SKM-1 (cell line): ENCODE measurements at regions not wholly inside any gene's neighbourhood (a gene's known extent, or its start where the extent isn't known, plus 50 kb on each side); places are given as distances from the start of the nearest gene placed in this dataset.
"Not testable (repeated sequence)": the region's sequence is repeated elsewhere in the genome, so short reads cannot be mapped to it uniquely, and the experiment has no call there.

Experiments used
- DNase-seq: peaks from one replicate; lab custom pipeline; 2025; ENCODE audit not compliant: unreplicated experiment; lab: John Stamatoyannopoulos, UW

GRCh38 chr2:143889216-143889615 is 630.7 kb downstream of the ZEB2 start:
- DNase-seq = no peak

DNA sequence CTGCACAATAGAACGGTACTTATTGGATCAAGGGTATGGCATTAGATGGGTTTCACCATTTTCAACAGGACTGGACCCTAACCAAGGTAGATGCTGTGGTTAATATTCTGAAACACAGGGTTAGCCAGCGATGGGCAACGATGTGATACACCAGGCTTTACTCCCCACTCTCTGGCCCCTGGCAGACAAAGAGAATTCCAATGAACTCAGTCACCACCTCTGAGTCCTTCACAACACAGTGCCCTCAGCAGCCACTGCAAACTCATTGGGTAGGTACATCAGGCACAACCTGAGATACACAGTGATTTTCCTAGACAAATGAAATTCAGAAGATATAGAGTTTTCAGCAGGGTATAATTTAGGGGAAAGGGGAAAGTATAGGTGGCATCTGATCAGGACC is 634.5 kb downstream of the ZEB2 start:
- DNase-seq = no peak

DNA sequence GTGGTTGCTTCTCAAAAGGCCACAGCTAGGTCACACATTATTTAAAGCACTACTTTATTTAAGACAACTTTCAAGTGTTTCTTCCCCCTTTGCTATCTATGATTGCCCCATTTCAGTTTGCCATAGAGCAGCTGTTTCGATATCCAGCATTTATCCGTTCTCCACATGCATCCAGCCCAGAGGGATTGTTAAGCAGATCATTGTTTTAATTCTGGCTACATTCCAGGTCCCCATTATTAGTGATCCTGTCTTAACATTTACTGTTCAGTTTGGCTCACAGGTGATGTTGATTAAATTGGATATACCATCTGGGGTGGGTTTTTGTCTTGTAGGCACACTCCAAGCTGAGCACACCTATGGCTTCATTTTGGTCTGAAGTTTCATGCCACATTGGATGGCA is 638.7 kb downstream of the ZEB2 start:
- no peak for DNase-seq

DNA sequence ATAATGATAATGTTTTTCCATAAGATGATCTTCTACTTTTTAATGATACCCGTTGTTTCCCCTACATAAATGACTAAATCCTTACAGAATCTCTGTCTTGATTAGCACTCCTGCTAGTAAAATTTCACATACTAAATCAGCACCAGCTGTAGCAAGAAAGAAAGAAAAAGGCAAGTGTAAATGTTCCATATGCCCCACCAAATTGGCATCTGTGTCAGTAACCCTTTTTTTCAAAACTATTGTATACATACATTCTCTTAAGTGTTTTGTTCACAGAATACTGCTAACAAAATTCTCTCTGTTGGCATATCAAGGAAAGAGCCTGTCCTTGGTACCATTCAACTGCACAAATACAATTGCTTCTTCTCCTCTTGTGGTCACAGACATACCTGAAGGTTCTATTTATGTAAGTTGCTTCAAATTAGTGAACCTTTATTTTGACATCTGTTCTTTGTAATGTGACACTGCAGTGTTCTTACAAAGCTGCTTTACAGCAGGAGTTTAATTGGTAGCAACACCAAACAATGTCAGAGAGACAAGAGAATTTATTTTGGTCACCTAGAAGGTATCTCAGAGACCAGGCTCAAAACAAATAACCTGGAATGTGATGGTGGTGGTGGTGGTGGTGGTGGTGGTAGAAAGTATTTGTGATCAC is 641.9 kb downstream of the ZEB2 start:
- no peak for DNase-seq

DNA sequence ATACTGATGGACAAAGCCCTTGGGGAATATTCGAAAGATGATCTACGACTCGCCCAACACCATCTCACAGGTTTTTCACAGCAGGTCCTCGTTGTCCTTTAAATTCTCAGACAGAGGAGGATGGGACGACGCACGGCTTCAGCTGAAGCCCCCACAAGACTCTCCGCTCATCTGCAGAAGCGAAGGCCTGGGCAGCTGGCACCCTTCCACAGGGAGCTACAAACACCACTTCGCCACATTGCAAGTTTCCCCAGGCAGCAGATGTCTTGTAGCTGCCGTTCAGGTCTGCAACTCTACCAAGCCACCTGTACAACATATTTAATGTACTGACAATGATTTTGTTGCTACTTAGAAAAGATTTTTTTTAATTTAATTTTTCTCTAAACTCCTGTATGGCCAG is 642.9 kb downstream of the ZEB2 start:
- no peak for DNase-seq

DNA sequence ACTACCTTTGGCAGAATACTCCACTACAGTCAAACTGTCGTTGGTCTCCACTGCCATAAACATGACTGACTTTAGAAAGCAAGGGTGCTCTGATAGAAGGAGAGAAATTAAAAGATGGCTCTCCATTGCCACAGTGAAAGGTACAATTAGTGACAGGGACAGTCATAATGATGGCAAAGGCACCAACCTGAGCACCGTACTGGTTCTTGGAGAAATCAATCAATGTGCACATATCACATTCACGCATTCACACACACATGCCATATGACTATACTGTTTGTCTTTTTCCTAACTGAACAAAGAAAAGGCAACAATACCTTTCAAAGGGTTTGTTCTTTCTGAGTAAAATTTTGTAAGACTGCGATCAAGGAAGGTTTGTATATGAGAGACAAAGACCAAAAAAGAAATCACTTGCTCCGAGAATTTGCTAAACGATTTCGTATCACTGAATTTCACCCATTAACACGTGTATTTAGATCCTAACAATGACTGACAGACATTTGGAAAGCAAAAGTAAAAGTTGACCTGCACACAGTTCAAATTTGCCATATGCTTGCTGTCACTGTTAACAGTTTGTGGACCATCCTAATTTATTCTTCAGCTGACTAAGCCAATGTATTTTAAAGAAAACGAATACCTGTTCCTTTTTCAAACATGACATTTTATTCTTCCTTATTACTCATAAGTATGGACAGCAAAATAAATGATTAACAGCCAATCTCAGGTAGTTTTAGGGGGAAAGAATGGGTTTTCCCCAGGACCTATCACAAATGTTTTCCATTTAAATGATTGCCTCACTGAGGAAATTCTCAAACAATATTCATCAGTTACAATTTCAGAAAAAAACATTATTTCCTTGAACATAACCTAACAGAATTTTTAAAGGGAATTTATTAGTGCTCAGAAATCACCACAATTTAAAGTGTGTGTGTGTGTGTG is 644.4 kb downstream of the ZEB2 start:
- no peak for DNase-seq

- DNase-seq = no peak
Measured at GRCh38 chr2:143873886-143874285, 646.0 kb downstream of the ZEB2 start.

DNA sequence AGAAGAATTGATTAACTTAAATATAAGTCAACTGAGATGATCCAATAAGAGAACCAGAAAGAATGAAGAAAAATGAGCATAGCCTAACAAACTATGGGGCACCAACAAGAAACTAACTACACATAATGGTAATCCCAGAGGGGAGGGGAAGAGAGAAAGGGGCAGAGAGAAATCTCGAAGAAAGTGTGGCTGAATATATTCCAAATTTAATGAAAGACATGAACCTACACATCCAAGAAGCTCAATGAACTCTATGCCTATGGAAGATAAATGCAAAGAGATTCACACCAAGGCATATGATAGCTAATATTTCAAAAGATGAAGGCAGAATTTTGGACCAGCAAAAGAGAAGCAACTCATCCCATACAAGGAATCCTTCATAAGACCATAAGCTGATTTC is 649.2 kb downstream of the ZEB2 start:
- DNase-seq = no peak

DNA sequence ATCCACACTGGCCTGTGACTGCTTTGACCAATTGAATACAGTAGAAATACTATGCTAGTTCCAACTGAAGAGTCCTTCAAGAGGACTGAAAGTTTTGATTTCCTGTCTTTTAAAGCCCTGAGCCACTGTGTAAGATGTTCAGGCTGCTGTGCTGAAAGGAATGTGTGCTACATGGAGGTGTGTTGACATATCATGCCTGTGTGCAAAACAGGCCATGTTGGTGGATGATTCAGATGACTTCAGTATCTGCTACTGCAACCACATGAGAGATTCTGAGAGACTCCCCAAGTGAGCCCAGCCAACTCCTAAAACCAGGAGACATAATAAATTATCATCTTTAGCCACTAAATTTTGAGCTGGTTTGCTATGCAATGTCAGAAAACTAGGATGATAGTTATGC is 662.9 kb downstream of the ZEB2 start:
- DNase-seq = no peak

DNA sequence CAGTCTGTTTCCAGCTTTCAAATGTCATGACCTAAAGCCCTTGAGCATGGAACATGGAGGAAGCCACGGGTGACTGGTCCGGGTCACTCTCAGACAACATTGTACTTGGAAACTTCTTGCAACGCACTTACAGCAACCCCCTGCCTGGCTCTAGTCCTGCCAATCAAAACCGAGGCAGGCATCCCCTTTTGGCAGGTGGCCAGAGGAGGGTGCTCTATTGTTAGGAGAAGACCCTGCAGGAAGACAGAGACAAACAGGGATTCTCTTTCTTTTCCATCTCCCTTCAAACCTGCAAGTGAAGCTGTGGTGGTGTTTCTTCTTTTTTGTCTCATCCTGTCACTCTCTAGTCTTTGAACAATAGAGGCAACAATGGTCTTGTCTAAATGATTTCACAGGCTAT is 667.2 kb downstream of the ZEB2 start:
- DNase-seq = no peak

DNA sequence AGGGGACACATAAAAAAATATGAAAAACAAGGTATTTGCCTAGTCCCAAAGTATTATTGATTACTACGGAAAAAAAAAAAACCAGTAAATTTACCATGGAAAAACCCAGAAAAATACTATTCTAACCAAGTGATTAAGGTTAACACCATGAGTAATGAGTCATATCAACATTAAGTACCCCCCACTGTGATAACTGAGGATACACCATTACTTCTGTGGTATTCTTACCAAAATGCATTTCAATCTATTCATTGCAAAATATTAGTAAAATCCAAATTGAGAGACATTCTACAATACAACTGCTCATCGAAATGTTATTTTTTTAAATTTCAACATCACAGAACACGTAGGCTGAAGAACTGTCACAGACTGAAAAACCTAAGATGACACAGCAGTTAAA is 669.8 kb downstream of the ZEB2 start:
- no peak for DNase-seq

GRCh38 chr2:143847257-143847656 is 672.7 kb downstream of the ZEB2 start:
- no peak for DNase-seq

GRCh38 chr2:143844986-143845385 is 674.9 kb downstream of the ZEB2 start:
- DNase-seq = no peak

GRCh38 chr2:143843686-143844085 is 676.2 kb downstream of the ZEB2 start:
- no peak for DNase-seq

DNA sequence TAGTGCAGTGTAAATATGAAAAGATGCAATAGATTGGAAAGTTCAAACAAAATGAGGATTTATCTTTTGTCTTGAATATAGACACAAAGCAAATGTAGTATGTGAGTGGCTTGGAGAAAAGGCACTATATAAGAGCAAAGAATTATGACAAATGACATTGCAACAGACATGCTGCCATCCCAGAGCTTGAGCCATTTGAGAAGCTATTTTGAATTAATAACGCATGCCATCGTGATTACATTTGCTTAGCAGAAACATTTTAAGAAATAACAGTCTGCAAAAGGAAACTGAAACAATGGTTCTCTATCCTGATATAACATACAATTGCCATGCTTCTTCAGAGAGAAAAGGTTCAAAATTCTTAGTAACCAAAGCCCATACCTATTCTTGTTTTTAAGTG is 677.1 kb downstream of the ZEB2 start:
- no peak for DNase-seq

DNA sequence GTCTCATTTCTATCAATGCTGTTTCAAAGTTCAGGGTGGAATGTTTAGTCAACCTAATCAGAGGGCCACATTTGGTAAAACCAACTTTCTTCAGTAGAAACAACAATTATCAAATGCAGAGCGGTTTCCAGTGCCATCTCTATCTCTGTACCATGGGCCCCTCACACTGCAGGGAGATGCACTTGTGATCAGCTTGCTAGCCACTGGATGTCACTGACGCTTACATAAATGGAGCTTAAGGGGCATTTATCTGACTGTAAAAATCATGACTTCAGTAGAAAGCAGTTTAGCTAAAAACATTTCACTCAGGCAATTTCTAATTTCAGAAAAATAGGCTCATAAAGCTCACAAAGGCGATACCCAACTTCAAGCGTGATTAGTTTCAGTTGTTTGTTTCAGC is 678.0 kb downstream of the ZEB2 start:
- no peak for DNase-seq

GRCh38 chr2:143840601-143841000 is 679.3 kb downstream of the ZEB2 start:
- DNase-seq = no peak

- no peak for DNase-seq
Measured at GRCh38 chr2:143840194-143840593, 679.7 kb downstream of the ZEB2 start.

- DNase-seq = no peak
Measured at GRCh38 chr2:143839456-143839855, 680.5 kb downstream of the ZEB2 start.

DNA sequence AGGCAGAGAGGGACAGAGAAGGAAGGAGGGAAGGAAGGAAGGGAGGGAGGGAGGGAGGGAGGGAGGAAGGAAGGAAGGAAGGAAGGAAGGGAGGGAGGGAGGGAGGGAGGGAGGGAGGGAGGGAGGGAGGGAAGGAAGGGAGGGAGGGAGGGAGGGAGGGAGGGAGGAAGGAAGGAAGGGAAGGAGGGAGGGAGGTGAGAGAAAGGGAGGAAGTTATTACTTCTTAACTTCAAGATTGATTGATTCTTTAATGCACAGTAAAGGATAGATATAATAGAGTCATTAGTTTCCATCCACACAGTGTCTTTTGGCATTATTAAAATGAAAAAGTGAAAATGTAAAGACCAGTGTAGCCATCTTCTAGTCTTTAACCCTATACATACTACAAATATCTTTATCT is 682.9 kb downstream of the ZEB2 start:
- not testable (repeated sequence) for DNase-seq

DNA sequence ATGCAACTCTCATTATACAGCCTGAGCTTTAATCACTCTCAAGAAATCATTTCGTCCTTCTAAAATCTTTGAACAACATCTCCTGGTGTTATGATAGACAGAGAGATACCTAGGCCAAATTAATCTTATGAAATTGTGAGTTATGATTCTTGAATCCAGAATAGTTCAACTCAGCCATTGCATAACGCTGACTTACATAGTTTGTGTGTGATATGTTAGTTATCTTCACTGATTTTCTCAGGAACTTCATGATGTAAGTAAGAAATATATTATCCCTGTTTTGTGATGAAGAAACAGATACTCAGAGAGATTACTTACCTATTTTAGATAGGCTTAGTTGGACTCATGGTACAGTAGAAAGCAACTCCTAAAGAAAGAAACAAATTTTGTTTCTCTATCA is 684.4 kb downstream of the ZEB2 start:
- no peak for DNase-seq

DNA sequence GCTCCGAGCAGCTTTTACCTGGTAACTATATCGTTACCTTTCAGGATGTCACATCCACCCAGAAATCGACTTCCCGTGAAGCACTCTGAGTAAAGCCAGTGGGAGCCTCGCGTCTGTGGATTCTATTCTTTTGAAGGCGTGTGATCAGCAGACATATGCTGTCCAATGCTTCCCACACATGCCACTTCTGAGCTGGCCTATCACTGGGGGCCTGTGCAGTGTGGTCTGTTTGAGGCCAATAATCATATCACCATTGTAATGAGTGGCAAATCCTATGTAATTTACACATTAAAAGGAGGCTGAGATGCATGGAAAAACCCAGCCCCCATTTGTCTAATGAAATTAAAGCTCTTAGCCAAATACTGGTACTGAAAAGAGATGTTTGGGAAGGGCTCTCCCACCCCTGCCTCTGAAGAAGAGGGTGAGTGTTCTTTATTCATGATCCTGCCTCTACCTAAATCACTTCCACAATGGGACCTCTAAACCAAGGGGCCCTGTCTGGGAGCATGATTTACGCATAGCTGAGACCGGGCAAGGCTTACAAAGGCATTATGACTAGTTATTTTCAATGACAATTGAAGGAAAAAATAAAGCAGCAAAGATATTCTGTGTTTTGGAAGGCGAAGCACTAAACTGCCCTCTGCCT is 686.8 kb downstream of the ZEB2 start:
- DNase-seq = no peak
